ENCODE measurements at regions not wholly inside any gene's neighbourhood (a gene's known extent, or its start where the extent isn't known, plus 50 kb on each side); places are given as distances from the start of the nearest gene placed in this dataset.

GRCh38 chr3:27545061-27545460, 60.9 kb upstream of the SLC4A7 start:
- no peak for DNase-seq (ENCODE audit: low read depth)
- TF ChIP-seq CTCF (conservative IDR thresholded peaks at IDR 0.05; ENCODE audit: low read depth, low read length), result no peak
- H3K4me3 ChIP-seq (ENCODE audit: low read depth, low read length), result no peak overlapping the region

GRCh38 chr3:27544372-27544865, 60.2 kb upstream of the SLC4A7 start:
- H3K4me3 ChIP-seq (ENCODE audit: low read depth, low read length), result no peak overlapping the region
- no peak for TF ChIP-seq CTCF (conservative IDR thresholded peaks at IDR 0.05; ENCODE audit: low read depth, low read length)
- DNase-seq (ENCODE audit: low read depth), result peak; percentile 69

- no peak for DNase-seq (ENCODE audit: low read depth)
- H3K4me3 ChIP-seq (ENCODE audit: low read depth, low read length), result no peak overlapping the region
- TF ChIP-seq CTCF (conservative IDR thresholded peaks at IDR 0.05; ENCODE audit: low read depth, low read length), result no peak
Observed at GRCh38 chr3:27542476-27542875, 58.3 kb upstream of the SLC4A7 start.

- no peak for TF ChIP-seq CTCF (conservative IDR thresholded peaks at IDR 0.05; ENCODE audit: low read depth, low read length)
- no peak overlapping the region for H3K4me3 ChIP-seq (ENCODE audit: low read depth, low read length)
- no peak for DNase-seq (ENCODE audit: low read depth)
Observed at GRCh38 chr3:27540231-27540630, 56.0 kb upstream of the SLC4A7 start.

GRCh38 chr3:27536491-27536890, 52.3 kb upstream of the SLC4A7 start:
- no peak for DNase-seq (ENCODE audit: low read depth)
- H3K4me3 ChIP-seq (ENCODE audit: low read depth, low read length), result no peak overlapping the region
- no peak for TF ChIP-seq CTCF (conservative IDR thresholded peaks at IDR 0.05; ENCODE audit: low read depth, low read length)

- TF ChIP-seq CTCF (conservative IDR thresholded peaks at IDR 0.05; ENCODE audit: low read depth, low read length), result no peak
- no peak for DNase-seq (ENCODE audit: low read depth)
- no peak overlapping the region for H3K4me3 ChIP-seq (ENCODE audit: low read depth, low read length)
Observed at GRCh38 chr3:27535809-27536392, 51.7 kb upstream of the SLC4A7 start.
